ENCODE measurements at regions not wholly inside any gene's neighbourhood (a gene's known extent, or its start where the extent isn't known, plus 50 kb on each side); places are given as distances from the start of the nearest gene placed in this dataset.

GRCh38 chr9:91065231-91066041 is 263.8 kb downstream of the SYK start:
- H3K9me3 ChIP-seq (ENCODE audit: low read depth, low read length, poor library complexity, severe bottlenecking) = no peaks in the 10 kb centered on the region
- BruUV-seq (replicated peaks) = no TSS peak
- H3K4me3 ChIP-seq (ENCODE audit: low read depth, low read length, poor library complexity, severe bottlenecking) = no peak overlapping the region
- CTCF ChIA-PET = no interaction called here
- TF ChIP-seq EZH2 (IDR thresholded peaks at IDR 0.05; ENCODE audit: borderline replicate concordance, low read depth, low read length, poor library complexity, severe bottlenecking) (no peak), CTCF (conservative IDR thresholded peaks at IDR 0.05; ENCODE audit: low read depth, low read length) (no peak)
- H3K27ac ChIP-seq (ENCODE audit: low read depth, low read length, poor library complexity, severe bottlenecking) = no peak overlapping the region
- DNase-seq (ENCODE audit: low spot score) = no peak
- no peaks in the 10 kb centered on the region for H3K27me3 ChIP-seq (replicated peaks; ENCODE audit: insufficient read depth, low read depth, low read length, poor library complexity)
- POLR2A ChIA-PET (ENCODE audit: low non-redundant PET) = no interaction called here
- H3K36me3 ChIP-seq (ENCODE audit: insufficient read depth, low read length, poor library complexity, severe bottlenecking) = no peaks in the 10 kb centered on the region
- intact Hi-C loops (cut with micrococcal nuclease; ENCODE audit: unreplicated experiment) = no loop called here
- no peaks in the 10 kb centered on the region for H3K4me1 ChIP-seq (ENCODE audit: insufficient read depth, low read length, poor library complexity, severe bottlenecking)

- Histone ChIP-seq H3K4me1 (ENCODE audit: insufficient read depth, low read length, poor library complexity, severe bottlenecking) (no peaks in the 10 kb centered on the region), H3K4me3 (ENCODE audit: low read depth, low read length, poor library complexity, severe bottlenecking) (no peak overlapping the region), H3K27ac (ENCODE audit: low read depth, low read length, poor library complexity, severe bottlenecking) (no peak overlapping the region), H3K27me3 (replicated peaks; ENCODE audit: insufficient read depth, low read depth, low read length, poor library complexity) (no peaks in the 10 kb centered on the region), H3K9me3 (ENCODE audit: low read depth, low read length, poor library complexity, severe bottlenecking) (no peaks in the 10 kb centered on the region), H3K36me3 (ENCODE audit: insufficient read depth, low read length, poor library complexity, severe bottlenecking) (no peaks in the 10 kb centered on the region)
- intact Hi-C loops (cut with micrococcal nuclease; ENCODE audit: unreplicated experiment) = no loop called here
- TF ChIP-seq CTCF (conservative IDR thresholded peaks at IDR 0.05; ENCODE audit: low read depth, low read length) (no peak), EZH2 (IDR thresholded peaks at IDR 0.05; ENCODE audit: borderline replicate concordance, low read depth, low read length, poor library complexity, severe bottlenecking) (no peak)
- ChIA-PET CTCF (no interaction called here), POLR2A (ENCODE audit: low non-redundant PET) (no interaction called here)
- DNase-seq (ENCODE audit: low spot score) = no peak
- BruUV-seq (replicated peaks) = no TSS peak
Measured at GRCh38 chr9:91066042-91066415, 264.4 kb downstream of the SYK start.

GRCh38 chr9:91066856-91067255 is 265.2 kb downstream of the SYK start:
- ChIA-PET POLR2A (ENCODE audit: low non-redundant PET) (no interaction called here), CTCF (no interaction called here)
- Histone ChIP-seq H3K9me3 (ENCODE audit: low read depth, low read length, poor library complexity, severe bottlenecking) (no peaks in the 10 kb centered on the region), H3K4me1 (ENCODE audit: insufficient read depth, low read length, poor library complexity, severe bottlenecking) (no peaks in the 10 kb centered on the region), H3K27ac (ENCODE audit: low read depth, low read length, poor library complexity, severe bottlenecking) (no peak overlapping the region), H3K4me3 (ENCODE audit: low read depth, low read length, poor library complexity, severe bottlenecking) (no peak overlapping the region), H3K27me3 (replicated peaks; ENCODE audit: insufficient read depth, low read depth, low read length, poor library complexity) (no peaks in the 10 kb centered on the region), H3K36me3 (ENCODE audit: insufficient read depth, low read length, poor library complexity, severe bottlenecking) (no peaks in the 10 kb centered on the region)
- BruUV-seq (replicated peaks) = no TSS peak
- intact Hi-C loops (cut with micrococcal nuclease; ENCODE audit: unreplicated experiment) = no loop called here
- DNase-seq (ENCODE audit: low spot score) = no peak
- TF ChIP-seq CTCF (conservative IDR thresholded peaks at IDR 0.05; ENCODE audit: low read depth, low read length) (no peak), EZH2 (IDR thresholded peaks at IDR 0.05; ENCODE audit: borderline replicate concordance, low read depth, low read length, poor library complexity, severe bottlenecking) (no peak)
